ENCODE measurements at regions not wholly inside any gene's neighbourhood (a gene's known extent, or its start where the extent isn't known, plus 50 kb on each side); places are given as distances from the start of the nearest gene placed in this dataset.

DNA sequence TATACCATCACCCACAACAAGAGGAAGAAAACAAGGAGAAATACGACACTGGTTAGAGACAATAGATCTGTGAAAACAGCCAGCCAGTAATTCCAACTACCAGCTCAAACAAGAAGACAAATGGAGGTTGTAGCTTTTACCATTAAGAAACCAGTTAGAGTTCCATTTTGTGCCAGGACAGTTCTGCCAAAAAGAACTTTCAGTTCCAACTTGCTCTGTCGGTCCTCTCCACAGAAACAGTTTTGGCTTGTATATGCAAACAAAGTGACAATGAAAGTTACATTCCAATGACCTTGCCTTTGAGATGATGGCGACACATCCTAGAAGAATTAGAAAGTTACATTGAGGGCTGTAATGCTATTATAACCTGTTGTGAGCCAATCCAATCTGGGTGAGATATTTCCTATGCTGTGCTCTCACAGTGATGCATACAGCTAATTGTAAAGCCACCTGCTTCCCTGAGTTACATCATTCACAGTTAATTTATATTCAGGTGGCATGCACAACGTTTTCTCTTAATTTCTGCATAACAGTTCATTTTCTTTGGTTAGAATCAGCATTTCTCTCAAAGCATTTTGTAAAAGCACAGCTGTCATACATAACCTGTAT, 1378.4 kb upstream of the PIK3C3 start:
- DNase-seq (ENCODE audit: low read depth in 2 of 2) = no peak

- DNase-seq (ENCODE audit: low read depth in 2 of 2) = no peak
These were observed 1384.4 kb upstream of the PIK3C3 start for GRCh38 chr18:40570615-40571014.

DNA sequence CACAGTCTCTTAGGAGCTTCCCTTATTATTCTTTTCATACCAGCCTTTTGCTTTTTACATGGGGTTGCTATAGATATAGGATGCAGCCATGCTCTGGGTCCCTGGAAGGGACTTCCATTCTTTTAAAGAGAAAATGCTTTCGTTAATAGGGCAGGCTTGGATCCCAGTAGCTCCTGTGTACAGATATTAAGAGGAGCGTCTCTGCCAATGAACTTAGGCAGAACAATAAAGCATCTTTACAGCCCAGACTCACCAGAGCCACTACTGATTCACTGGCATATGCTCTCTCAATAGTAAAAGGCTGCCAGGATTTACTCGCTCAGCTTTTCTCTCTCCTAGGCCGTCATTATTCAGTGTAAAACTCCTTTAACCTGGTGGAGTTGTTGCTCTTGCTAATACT, 1385.4 kb upstream of the PIK3C3 start:
- no peak for DNase-seq (ENCODE audit: low read depth in 2 of 2)

DNA sequence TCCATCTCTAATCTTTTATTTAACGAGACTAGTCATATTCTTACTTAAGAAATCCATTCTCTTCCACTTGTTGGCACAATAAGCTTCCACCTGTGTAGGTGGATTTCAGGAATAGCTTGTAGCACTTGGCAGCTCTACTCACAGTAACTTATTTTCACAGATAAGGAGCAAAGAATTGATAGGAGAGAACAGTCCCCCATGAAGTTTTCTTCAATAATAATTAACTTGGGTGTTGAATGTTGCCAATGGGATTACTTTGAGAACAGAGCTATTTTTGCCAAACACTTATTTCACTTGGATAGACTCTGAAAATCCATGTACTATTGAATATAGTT, 1388.6 kb upstream of the PIK3C3 start:
- DNase-seq (ENCODE audit: low read depth in 2 of 2) = no peak

- no peak for DNase-seq (ENCODE audit: low read depth in 2 of 2)
These were observed 1389.1 kb upstream of the PIK3C3 start for GRCh38 chr18:40565805-40566509.

- DNase-seq (ENCODE audit: low read depth in 2 of 2) = no peak
These were observed 1395.5 kb upstream of the PIK3C3 start for GRCh38 chr18:40559556-40559955.

DNA sequence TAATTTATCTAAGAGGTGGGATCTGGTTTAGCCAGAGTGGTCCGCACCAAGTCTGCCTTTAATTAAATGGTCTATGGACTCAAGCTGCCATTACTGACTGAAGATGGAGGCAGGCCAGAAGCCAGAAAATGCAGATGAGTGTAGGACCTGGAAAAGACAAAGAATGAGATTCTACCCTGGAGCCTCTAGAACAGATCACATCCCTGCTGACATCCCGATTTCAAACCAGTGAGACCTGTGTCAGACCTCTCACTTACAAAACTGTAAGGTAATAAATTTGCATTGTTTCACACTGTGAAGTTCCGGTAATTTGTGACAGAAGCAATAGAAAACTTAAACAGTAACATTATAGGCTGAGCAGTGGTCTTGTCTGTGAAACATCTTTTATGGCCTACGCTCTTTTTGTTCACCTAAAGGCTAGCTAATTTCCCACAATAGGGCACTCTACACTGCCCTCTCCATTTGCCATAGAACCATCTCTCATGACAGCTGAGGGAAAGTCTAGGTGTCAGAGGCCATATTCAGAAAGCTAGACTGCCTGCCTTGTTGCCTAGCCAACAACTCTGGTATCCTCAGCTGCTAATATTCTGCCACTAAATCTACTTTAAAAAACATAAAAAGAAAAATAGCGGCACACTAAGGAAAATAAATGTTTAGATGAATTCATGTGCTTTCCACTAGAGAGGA, 1396.2 kb upstream of the PIK3C3 start:
- DNase-seq (ENCODE audit: low read depth in 2 of 2) = no peak

DNA sequence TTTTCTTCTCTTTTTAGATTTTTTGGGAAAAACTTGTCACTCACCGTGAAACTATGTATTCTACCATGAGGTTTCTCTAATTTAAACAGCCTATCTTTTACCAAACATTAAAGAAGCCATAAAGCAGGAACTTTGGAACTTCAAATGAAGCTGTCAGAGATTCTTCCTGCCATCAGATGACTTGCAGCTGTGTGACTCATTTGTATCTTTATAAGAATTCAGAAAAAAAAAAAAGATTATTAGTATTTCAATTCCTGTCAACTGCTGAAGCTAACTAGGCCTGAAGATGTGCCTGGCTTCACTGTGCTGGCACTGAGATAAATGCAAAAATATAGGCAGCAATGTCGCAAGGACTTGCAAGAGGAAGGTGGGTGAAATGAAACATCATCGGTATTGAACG, 1399.1 kb upstream of the PIK3C3 start:
- no peak for DNase-seq (ENCODE audit: low read depth in 2 of 2)

DNA sequence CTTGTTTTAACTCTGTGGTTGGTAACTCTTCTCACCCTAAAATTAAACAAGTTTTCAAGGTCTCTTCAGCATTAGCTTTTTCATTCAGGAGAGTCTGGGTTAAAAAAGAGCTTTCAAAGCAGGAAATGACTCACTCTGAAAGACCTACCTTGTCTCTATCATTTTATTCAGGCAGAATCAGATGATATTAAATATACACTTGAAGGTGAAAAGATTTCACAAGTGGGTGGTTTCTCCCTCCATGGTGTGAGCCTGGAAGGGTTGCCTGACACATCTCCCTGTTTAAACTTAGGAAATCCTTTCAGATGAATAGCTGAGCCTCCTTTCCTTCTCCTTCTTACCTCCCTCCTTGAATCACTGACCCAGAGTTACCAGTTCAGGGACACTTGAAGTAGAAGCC, 1402.0 kb upstream of the PIK3C3 start:
- DNase-seq (ENCODE audit: low read depth in 2 of 2) = no peak

DNA sequence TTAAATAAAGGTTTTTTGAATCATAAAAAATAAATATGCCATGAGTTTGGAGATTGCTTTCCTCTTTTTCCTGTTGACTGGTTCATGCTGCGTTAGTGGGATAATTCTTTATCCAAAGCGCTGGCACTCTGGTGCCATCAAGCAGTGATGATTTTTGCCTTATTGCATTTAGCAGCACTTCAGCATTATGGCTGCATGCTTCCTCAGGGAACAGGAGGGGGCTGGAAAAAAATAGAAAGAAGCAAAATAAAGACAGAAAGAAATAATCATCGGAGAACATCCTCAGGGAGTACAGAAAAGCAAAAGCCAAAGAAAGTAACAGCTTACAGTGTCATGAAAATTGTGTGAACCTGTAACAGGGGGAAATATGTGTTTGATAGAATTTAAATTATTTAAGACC, 1408.2 kb upstream of the PIK3C3 start:
- no peak for DNase-seq (ENCODE audit: low read depth in 2 of 2)

DNA sequence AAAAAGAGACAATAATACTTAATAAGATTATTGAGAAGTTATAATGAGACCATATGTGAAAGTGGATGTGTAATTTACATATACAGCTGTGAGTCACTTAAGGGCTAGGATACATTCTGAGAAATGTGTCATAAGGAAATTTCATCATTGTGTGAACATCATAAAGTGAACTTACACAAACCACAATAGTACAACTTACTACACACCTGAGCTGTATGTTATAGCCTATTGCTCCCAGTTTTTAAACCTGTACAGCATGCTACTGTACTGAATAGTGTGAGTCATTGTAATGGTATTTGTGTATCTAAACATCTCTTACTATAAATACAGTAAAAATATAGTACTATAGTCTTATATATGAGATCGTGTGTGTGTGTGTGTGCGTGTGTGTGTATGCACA, 1420.3 kb upstream of the PIK3C3 start:
- DNase-seq (ENCODE audit: low read depth in 2 of 2) = no peak

DNA sequence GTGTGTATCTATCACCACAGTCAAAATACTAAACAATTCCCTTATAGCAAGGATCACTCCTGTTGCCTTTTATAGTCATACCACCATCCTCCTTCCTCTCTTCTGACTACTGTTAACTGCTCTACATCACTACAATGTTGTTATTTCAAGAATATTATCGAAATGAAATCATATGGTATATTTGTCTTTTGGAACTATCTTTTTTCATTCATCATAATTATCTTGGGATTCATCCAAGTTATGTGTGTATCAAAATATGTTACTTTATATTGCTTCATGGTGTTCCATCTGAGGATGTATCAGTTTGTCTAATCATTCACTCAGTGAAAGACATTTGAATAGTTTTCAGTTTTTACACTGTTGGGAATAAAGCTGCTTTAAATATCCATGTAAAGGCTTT, 1423.0 kb upstream of the PIK3C3 start:
- no peak for DNase-seq (ENCODE audit: low read depth in 2 of 2)

- no peak for DNase-seq (ENCODE audit: low read depth in 2 of 2)
These were observed 1424.0 kb upstream of the PIK3C3 start for GRCh38 chr18:40531051-40531450.

DNA sequence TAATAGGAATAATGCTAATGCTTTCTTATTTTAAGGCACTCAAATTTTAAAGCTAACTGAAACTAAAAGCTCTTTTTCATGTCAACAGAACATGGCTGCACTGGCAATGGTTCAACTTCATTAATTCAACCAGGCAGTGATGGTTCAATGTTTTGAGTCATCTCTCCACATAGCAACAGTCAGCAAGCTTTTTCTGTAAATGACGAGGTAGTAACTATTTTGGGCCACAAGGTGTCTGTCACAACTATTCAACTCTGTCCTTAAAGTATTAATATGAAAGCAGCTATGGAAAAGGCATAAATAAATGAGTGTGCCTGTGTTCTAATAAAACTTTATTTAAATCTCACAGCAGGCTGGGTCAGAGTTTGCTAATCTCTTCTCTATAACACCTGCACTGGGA, 1425.6 kb upstream of the PIK3C3 start:
- no peak for DNase-seq (ENCODE audit: low read depth in 2 of 2)

DNA sequence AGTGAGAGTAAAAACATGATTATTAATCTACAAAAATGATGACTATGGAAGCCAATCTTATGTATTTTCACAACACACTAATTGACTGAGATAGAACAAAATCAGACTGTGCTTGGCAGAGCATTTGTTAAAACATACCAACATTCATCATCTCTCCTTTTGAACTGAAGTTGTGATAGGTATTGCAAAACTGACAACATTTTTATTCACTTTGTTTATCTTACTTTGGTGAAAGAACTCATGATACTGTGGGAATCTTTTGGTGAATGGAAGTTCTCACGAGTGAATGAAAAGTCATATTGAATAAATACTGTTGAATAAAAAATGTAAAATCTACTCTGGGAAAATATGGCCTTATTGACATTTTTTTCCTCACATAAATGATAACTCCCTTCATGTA, 1430.2 kb upstream of the PIK3C3 start:
- no peak for DNase-seq (ENCODE audit: low read depth in 2 of 2)

- no peak for DNase-seq (ENCODE audit: low read depth in 2 of 2)
These were observed 1431.7 kb upstream of the PIK3C3 start for GRCh38 chr18:40523287-40523686.

GRCh38 chr18:40501026-40501425, 1454.0 kb upstream of the PIK3C3 start:
- DNase-seq (ENCODE audit: low read depth in 2 of 2) = no peak

- no peak for DNase-seq (ENCODE audit: low read depth in 2 of 2)
These were observed 1460.4 kb upstream of the PIK3C3 start for GRCh38 chr18:40494603-40495002.

DNA sequence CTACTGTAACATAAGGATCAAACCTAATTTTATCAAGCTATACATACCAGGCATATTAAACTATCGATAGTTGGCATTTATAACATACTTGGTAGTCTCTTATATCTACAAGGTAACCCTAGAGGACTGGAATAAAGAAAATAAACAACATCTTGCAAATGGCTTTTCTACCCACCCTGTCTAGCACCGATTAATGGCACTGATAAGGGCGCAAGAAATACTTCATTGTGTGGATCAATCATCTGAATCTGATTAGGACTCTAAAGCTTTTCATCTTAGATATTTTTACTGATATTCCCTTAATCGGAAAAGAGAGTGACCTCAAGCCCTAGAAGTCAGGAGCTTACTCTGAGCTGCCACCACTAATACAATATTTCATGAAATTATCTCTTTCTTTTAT, 1461.7 kb upstream of the PIK3C3 start:
- DNase-seq (ENCODE audit: low read depth in 2 of 2) = no peak

DNA sequence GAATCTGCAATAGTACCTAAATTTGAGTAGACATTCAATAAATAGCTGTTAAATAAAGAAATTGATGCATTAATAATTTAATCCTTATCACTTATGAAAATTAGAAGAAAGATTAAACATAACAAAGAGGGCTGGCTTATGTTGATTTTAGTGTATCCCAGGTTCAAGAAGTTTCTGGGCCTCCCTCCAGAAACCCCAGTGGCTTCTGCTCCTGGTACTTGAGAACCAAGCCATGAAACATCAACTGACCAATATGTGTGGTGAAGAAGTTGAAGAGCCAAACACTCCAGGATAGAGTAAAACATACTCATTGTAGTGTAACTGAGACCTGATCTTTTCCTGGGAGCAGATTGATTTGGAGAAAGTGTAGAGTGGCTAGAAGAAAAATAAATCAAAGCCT, 1465.7 kb upstream of the PIK3C3 start:
- DNase-seq (ENCODE audit: low read depth in 2 of 2) = no peak

DNA sequence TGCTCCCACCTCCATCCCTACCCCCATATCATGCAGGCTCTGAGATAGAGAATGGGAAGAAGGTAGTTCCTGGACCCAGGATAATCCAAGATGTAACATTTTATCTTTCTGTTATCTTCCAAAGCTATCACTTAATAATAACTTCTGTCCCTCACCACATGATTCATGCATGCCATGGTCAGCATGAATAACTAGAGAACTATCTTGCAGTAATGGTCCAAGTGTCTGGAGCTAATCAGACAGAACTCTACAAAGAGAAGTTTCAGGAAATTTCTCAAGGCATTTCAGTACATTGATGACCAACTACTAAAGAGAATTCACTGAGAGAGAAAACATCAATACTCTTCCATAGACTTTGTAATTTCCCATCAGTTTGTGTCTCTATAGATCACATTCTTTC, 1469.7 kb upstream of the PIK3C3 start:
- DNase-seq (ENCODE audit: low read depth in 2 of 2) = no peak

GRCh38 chr18:40473221-40474029, 1481.6 kb upstream of the PIK3C3 start:
- DNase-seq (ENCODE audit: low read depth in 2 of 2) = no peak
